Cardiac fibroblast (primary cell): ENCODE measurements at regions not wholly inside any gene's neighbourhood (a gene's known extent, or its start where the extent isn't known, plus 50 kb on each side); places are given as distances from the start of the nearest gene placed in this dataset.

Source experiments
- DNase-seq, 2 donors: peaks; one replicate each; pipeline versions ENCODE4 v3.0.0 to v3.0.0-alpha.2; 2010; ENCODE audit warnings: low read depth in 2 of 2
- H3K4me3 ChIP-seq, 2 donors: replicated peaks in 1 of 2; 1 replicate in 1 of 2; 2 replicates in 1 of 2; pipeline ENCODE4 v1.5.1; 2011; ENCODE audit warnings: low read depth in 2 of 2, low read length in 2 of 2, mild to moderate bottlenecking in 2 of 2, moderate library complexity in 1 of 2
- CTCF ChIP-seq: IDR thresholded peaks from one replicate; pipeline ENCODE4 v1.5.1; 2011; ENCODE audit warnings: low read depth, mild to moderate bottlenecking, low read length, inconsistent platforms

- no peak for TF ChIP-seq CTCF
- H3K4me3 ChIP-seq: no peak overlapping the region
- no peak for DNase-seq
Measured at GRCh38 chr10:58991856-58992255, 184.6 kb upstream of the PHYHIPL start.

- TF ChIP-seq CTCF: no peak
- no peak overlapping the region for H3K4me3 ChIP-seq
- no peak for DNase-seq
Measured at GRCh38 chr10:58992830-58993460, 183.5 kb upstream of the PHYHIPL start.

- no peak overlapping the region for H3K4me3 ChIP-seq
- no peak for TF ChIP-seq CTCF
- no peak for DNase-seq
Measured at GRCh38 chr10:58993480-58994221, 182.8 kb upstream of the PHYHIPL start.

GRCh38 chr10:58994226-58995057 is 182.0 kb upstream of the PHYHIPL start:
- peak in 1 of 2 donors; percentile 9 for DNase-seq
- H3K4me3 ChIP-seq: no peak overlapping the region
- TF ChIP-seq CTCF: no peak

- DNase-seq: no peak
- H3K4me3 ChIP-seq: no peak overlapping the region
- TF ChIP-seq CTCF: no peak
Measured at GRCh38 chr10:58995058-58995596, 181.3 kb upstream of the PHYHIPL start.

- no peak for DNase-seq
- H3K4me3 ChIP-seq: no peak overlapping the region
- no peak for TF ChIP-seq CTCF
Measured at GRCh38 chr10:58996063-58996462, 180.4 kb upstream of the PHYHIPL start.
